HG03442 (cell line): ENCODE measurements at regions not wholly inside any gene's neighbourhood (a gene's known extent, or its start where the extent isn't known, plus 50 kb on each side); places are given as distances from the start of the nearest gene placed in this dataset.

Experiments
- ATAC-seq: cut with Tn5 transposase; IDR thresholded peaks from one replicate; pipeline ENCODE4 v1.9.1; 2021; ENCODE audit warnings: mild to moderate bottlenecking, moderate library complexity; ENCODE audit not compliant: unreplicated experiment

- ATAC-seq: no peak
Observed at GRCh38 chr9:86765746-86766430, 181.4 kb downstream of the GAS1 start.

GRCh38 chr9:86764671-86765343 is 182.5 kb downstream of the GAS1 start:
- ATAC-seq: no peak

- ATAC-seq: no peak
Observed at GRCh38 chr9:86764221-86764624, 183.1 kb downstream of the GAS1 start.

- ATAC-seq: no peak
Observed at GRCh38 chr9:86763791-86764190, 183.5 kb downstream of the GAS1 start.

- no peak for ATAC-seq
Observed at GRCh38 chr9:86757382-86757720, 190.0 kb downstream of the GAS1 start.

- ATAC-seq: no peak
Observed at GRCh38 chr9:86756576-86757381, 190.5 kb downstream of the GAS1 start.

GRCh38 chr9:86755561-86755941 is 191.8 kb downstream of the GAS1 start:
- no peak for ATAC-seq

GRCh38 chr9:86754581-86755560 is 192.4 kb downstream of the GAS1 start:
- no peak for ATAC-seq

- no peak for ATAC-seq
Observed at GRCh38 chr9:86753836-86754235, 193.5 kb downstream of the GAS1 start.

GRCh38 chr9:86752733-86753132 is 194.6 kb downstream of the GAS1 start:
- ATAC-seq: no peak

GRCh38 chr9:86751956-86752355 is 195.3 kb downstream of the GAS1 start:
- ATAC-seq: no peak

GRCh38 chr9:86751207-86751606 is 196.1 kb downstream of the GAS1 start:
- ATAC-seq: no peak

- no peak for ATAC-seq
Observed at GRCh38 chr9:86749894-86750255, 197.4 kb downstream of the GAS1 start.

GRCh38 chr9:86749161-86749893 is 198.0 kb downstream of the GAS1 start:
- no peak for ATAC-seq

- ATAC-seq: no peak
Observed at GRCh38 chr9:86747711-86748110, 199.6 kb downstream of the GAS1 start.

GRCh38 chr9:86741311-86742208 is 205.7 kb downstream of the GAS1 start:
- no peak for ATAC-seq

- no peak for ATAC-seq
Observed at GRCh38 chr9:86735772-86736458, 211.4 kb downstream of the GAS1 start.

- ATAC-seq: no peak
Observed at GRCh38 chr9:86734771-86735170, 212.5 kb downstream of the GAS1 start.

GRCh38 chr9:86733929-86734328 is 213.4 kb downstream of the GAS1 start:
- ATAC-seq: no peak
